ENCODE measurements at regions not wholly inside any gene's neighbourhood (a gene's known extent, or its start where the extent isn't known, plus 50 kb on each side); places are given as distances from the start of the nearest gene placed in this dataset.

GRCh38 chr1:58994664-58995063, 210.8 kb upstream of the JUN start:
- H3K27me3 Mint-ChIP-seq, result no peaks in the 10 kb centered on the region
- peaks cover 28% of the 10 kb centered on the region for H3K4me1 Mint-ChIP-seq
- no peak overlapping the region for H3K27ac Mint-ChIP-seq
- H3K36me3 Mint-ChIP-seq (ENCODE audit: low read depth), result peaks cover 4% of the 10 kb centered on the region
- H3K4me3 Mint-ChIP-seq, result no peak overlapping the region
- intact Hi-C loops (cut with micrococcal nuclease), result no loop called here
- H3K9me3 Mint-ChIP-seq, result peaks cover 14% of the 10 kb centered on the region
- DNase-seq, result no peak

GRCh38 chr1:58996341-58997059, 212.7 kb upstream of the JUN start:
- Mint-ChIP-seq H3K9me3 (peaks cover 13% of the 10 kb centered on the region), H3K36me3 (ENCODE audit: low read depth) (peaks cover 2% of the 10 kb centered on the region), H3K27ac (no peak overlapping the region), H3K4me1 (peaks cover 28% of the 10 kb centered on the region), H3K4me3 (no peak overlapping the region), H3K27me3 (no peaks in the 10 kb centered on the region)
- intact Hi-C loops (cut with micrococcal nuclease), result no loop called here
- no peak for DNase-seq

GRCh38 chr1:58997060-58997411, 213.2 kb upstream of the JUN start:
- Mint-ChIP-seq H3K4me3 (no peak overlapping the region), H3K9me3 (peaks cover 11% of the 10 kb centered on the region), H3K27me3 (no peaks in the 10 kb centered on the region), H3K36me3 (ENCODE audit: low read depth) (peaks cover 2% of the 10 kb centered on the region), H3K4me1 (peaks cover 28% of the 10 kb centered on the region), H3K27ac (peak overlapping the region; percentile 32)
- intact Hi-C loops (cut with micrococcal nuclease), result no loop called here
- no peak for DNase-seq

GRCh38 chr1:58997637-58998036, 213.8 kb upstream of the JUN start:
- intact Hi-C loops (cut with micrococcal nuclease), result no loop called here
- Mint-ChIP-seq H3K4me1 (peaks cover 28% of the 10 kb centered on the region), H3K4me3 (no peak overlapping the region), H3K36me3 (ENCODE audit: low read depth) (peaks cover 2% of the 10 kb centered on the region), H3K27me3 (no peaks in the 10 kb centered on the region), H3K9me3 (peaks cover 11% of the 10 kb centered on the region), H3K27ac (no peak overlapping the region)
- DNase-seq, result no peak

GRCh38 chr1:58999676-59000075, 215.8 kb upstream of the JUN start:
- H3K9me3 Mint-ChIP-seq, result peaks cover 13% of the 10 kb centered on the region
- intact Hi-C loops (cut with micrococcal nuclease), result no loop called here
- peaks cover 2% of the 10 kb centered on the region for H3K36me3 Mint-ChIP-seq (ENCODE audit: low read depth)
- no peak for DNase-seq
- no peak overlapping the region for H3K27ac Mint-ChIP-seq
- H3K4me3 Mint-ChIP-seq, result no peak overlapping the region
- H3K27me3 Mint-ChIP-seq, result no peaks in the 10 kb centered on the region
- peaks cover 26% of the 10 kb centered on the region for H3K4me1 Mint-ChIP-seq

GRCh38 chr1:59004755-59005154, 220.9 kb upstream of the JUN start:
- no peak for DNase-seq
- H3K9me3 Mint-ChIP-seq, result peaks cover 7% of the 10 kb centered on the region
- intact Hi-C loops (cut with micrococcal nuclease), result loop anchor here (5.0 kb wide), 8 partner anchors 37 to 473 kb away; partner anchors contain the start of gene FGGY
- H3K27ac Mint-ChIP-seq, result peak overlapping the region; percentile 14
- no peaks in the 10 kb centered on the region for H3K36me3 Mint-ChIP-seq (ENCODE audit: low read depth)
- H3K4me1 Mint-ChIP-seq, result peaks cover 40% of the 10 kb centered on the region
- peak overlapping the region; percentile 15 for H3K4me3 Mint-ChIP-seq
- H3K27me3 Mint-ChIP-seq, result no peaks in the 10 kb centered on the region

- Mint-ChIP-seq H3K36me3 (ENCODE audit: low read depth) (no peaks in the 10 kb centered on the region), H3K4me3 (peak overlapping the region; percentile 9), H3K27ac (peak overlapping the region; percentile 45), H3K27me3 (no peaks in the 10 kb centered on the region), H3K9me3 (peaks cover 7% of the 10 kb centered on the region), H3K4me1 (peaks cover 37% of the 10 kb centered on the region)
- DNase-seq, result peak; percentile 61
- intact Hi-C loops (cut with micrococcal nuclease), result loop anchor here (5.0 kb wide), 8 partner anchors 38 to 472 kb away; partner anchors contain the start of gene FGGY
Observed at GRCh38 chr1:59005491-59006288, 221.8 kb upstream of the JUN start.

- Mint-ChIP-seq H3K9me3 (peaks cover 12% of the 10 kb centered on the region), H3K36me3 (ENCODE audit: low read depth) (no peaks in the 10 kb centered on the region), H3K4me3 (peak overlapping the region; percentile 11), H3K4me1 (peaks cover 40% of the 10 kb centered on the region), H3K27ac (peak overlapping the region; percentile 45), H3K27me3 (no peaks in the 10 kb centered on the region)
- no peak for DNase-seq
- intact Hi-C loops (cut with micrococcal nuclease), result loop anchor here (5.0 kb wide), 8 partner anchors 39 to 471 kb away; partner anchors contain the start of gene FGGY
Observed at GRCh38 chr1:59006289-59006658, 222.4 kb upstream of the JUN start.

GRCh38 chr1:59006932-59007331, 223.1 kb upstream of the JUN start:
- H3K4me1 Mint-ChIP-seq, result peaks cover 44% of the 10 kb centered on the region
- intact Hi-C loops (cut with micrococcal nuclease), result loop anchor here (5.0 kb wide), 8 partner anchors 40 to 470 kb away; partner anchors contain the start of gene FGGY
- H3K9me3 Mint-ChIP-seq, result peaks cover 12% of the 10 kb centered on the region
- DNase-seq, result no peak
- peak overlapping the region; percentile 90 for H3K27ac Mint-ChIP-seq
- H3K4me3 Mint-ChIP-seq, result peak overlapping the region; percentile 32
- H3K27me3 Mint-ChIP-seq, result no peaks in the 10 kb centered on the region
- no peaks in the 10 kb centered on the region for H3K36me3 Mint-ChIP-seq (ENCODE audit: low read depth)

GRCh38 chr1:59007429-59007819, 223.6 kb upstream of the JUN start:
- H3K27ac Mint-ChIP-seq, result peak overlapping the region; percentile 90
- DNase-seq, result no peak
- peak overlapping the region; percentile 32 for H3K4me3 Mint-ChIP-seq
- intact Hi-C loops (cut with micrococcal nuclease), result loop anchor here (5.0 kb wide), 8 partner anchors 40 to 470 kb away; partner anchors contain the start of gene FGGY
- H3K4me1 Mint-ChIP-seq, result peaks cover 47% of the 10 kb centered on the region
- no peaks in the 10 kb centered on the region for H3K27me3 Mint-ChIP-seq
- peaks cover 12% of the 10 kb centered on the region for H3K9me3 Mint-ChIP-seq
- H3K36me3 Mint-ChIP-seq (ENCODE audit: low read depth), result no peaks in the 10 kb centered on the region

- peak overlapping the region; percentile 64 for H3K4me3 Mint-ChIP-seq
- peaks cover 12% of the 10 kb centered on the region for H3K9me3 Mint-ChIP-seq
- H3K27ac Mint-ChIP-seq, result peak overlapping the region; percentile 90
- H3K27me3 Mint-ChIP-seq, result no peaks in the 10 kb centered on the region
- intact Hi-C loops (cut with micrococcal nuclease), result loop anchor here (1.0 to 5.0 kb wide), 13 partner anchors 18 to 469 kb away; partner anchors contain the start of genes FGGY and JUN
- peak; percentile 66 for DNase-seq
- no peaks in the 10 kb centered on the region for H3K36me3 Mint-ChIP-seq (ENCODE audit: low read depth)
- H3K4me1 Mint-ChIP-seq, result peaks cover 50% of the 10 kb centered on the region
Observed at GRCh38 chr1:59007820-59008598, 224.2 kb upstream of the JUN start.

- intact Hi-C loops (cut with micrococcal nuclease), result loop anchor here (1.0 to 5.0 kb wide), 13 partner anchors 18 to 469 kb away; partner anchors contain the start of genes FGGY and JUN
- peaks cover 12% of the 10 kb centered on the region for H3K9me3 Mint-ChIP-seq
- H3K4me3 Mint-ChIP-seq, result peak overlapping the region; percentile 64
- no peaks in the 10 kb centered on the region for H3K27me3 Mint-ChIP-seq
- no peak for DNase-seq
- H3K27ac Mint-ChIP-seq, result peak overlapping the region; percentile 90
- H3K36me3 Mint-ChIP-seq (ENCODE audit: low read depth), result no peaks in the 10 kb centered on the region
- H3K4me1 Mint-ChIP-seq, result peaks cover 55% of the 10 kb centered on the region
Observed at GRCh38 chr1:59008599-59009347, 224.9 kb upstream of the JUN start.

GRCh38 chr1:59011663-59012062, 227.8 kb upstream of the JUN start:
- Mint-ChIP-seq H3K9me3 (peaks cover 8% of the 10 kb centered on the region), H3K4me1 (peaks cover 58% of the 10 kb centered on the region), H3K27me3 (no peaks in the 10 kb centered on the region), H3K36me3 (ENCODE audit: low read depth) (no peaks in the 10 kb centered on the region), H3K4me3 (no peak overlapping the region), H3K27ac (no peak overlapping the region)
- intact Hi-C loops (cut with micrococcal nuclease), result no loop called here
- no peak for DNase-seq
